ENCODE measurements at regions not wholly inside any gene's neighbourhood (a gene's known extent, or its start where the extent isn't known, plus 50 kb on each side); places are given as distances from the start of the nearest gene placed in this dataset.

GRCh38 chr3:177932750-177933660 is 603.2 kb upstream of the KCNMB2 start:
- no peak for TF ChIP-seq EZH2phosphoT487 (IDR thresholded peaks at IDR 0.05; ENCODE audit: borderline replicate concordance)
- no peak for TF ChIP-seq CTCF (conservative IDR thresholded peaks at IDR 0.05; ENCODE audit: low read length)
- Histone ChIP-seq H3K36me3 (ENCODE audit: insufficient read depth, low read length) (no peaks in the 10 kb centered on the region), H3K4me2 (ENCODE audit: low read depth, low read length, poor library complexity, severe bottlenecking) (peak overlapping the region; percentile 29), H2AFZ (ENCODE audit: low read length) (no peak overlapping the region), H3F3A (ENCODE audit: low read depth) (no peaks in the 10 kb centered on the region), H3K9me2 (replicated peaks; ENCODE audit: low read depth, low read length) (no peaks in the 10 kb centered on the region), H3K4me3 (ENCODE audit: low read length, poor library complexity, severe bottlenecking) (no peak overlapping the region), H3K9ac (ENCODE audit: low read depth, low read length, poor library complexity, severe bottlenecking) (no peak overlapping the region), H3K27me3 (ENCODE audit: insufficient read depth, low read length, poor library complexity, severe bottlenecking) (no peaks in the 10 kb centered on the region), H3K9me3 (ENCODE audit: insufficient read depth, low read depth, low read length) (no peaks in the 10 kb centered on the region), H3K79me2 (ENCODE audit: insufficient read depth, low read length) (no peaks in the 10 kb centered on the region), H4K20me1 (ENCODE audit: insufficient read depth, low read length, poor library complexity, severe bottlenecking) (no peaks in the 10 kb centered on the region), H3K4me1 (ENCODE audit: insufficient read depth, low read length, poor library complexity, severe bottlenecking) (peaks cover 10% of the 10 kb centered on the region)

- no peaks in the 10 kb centered on the region for H3K36me3 ChIP-seq (ENCODE audit: insufficient read depth, low read length)
- H2AFZ ChIP-seq (ENCODE audit: low read length): no peak overlapping the region
- H3F3A ChIP-seq (ENCODE audit: low read depth): no peaks in the 10 kb centered on the region
- peaks cover 10% of the 10 kb centered on the region for H3K4me1 ChIP-seq (ENCODE audit: insufficient read depth, low read length, poor library complexity, severe bottlenecking)
- H3K27me3 ChIP-seq (ENCODE audit: insufficient read depth, low read length, poor library complexity, severe bottlenecking): no peaks in the 10 kb centered on the region
- no peaks in the 10 kb centered on the region for H3K79me2 ChIP-seq (ENCODE audit: insufficient read depth, low read length)
- H3K9me2 ChIP-seq (replicated peaks; ENCODE audit: low read depth, low read length): no peaks in the 10 kb centered on the region
- no peak overlapping the region for H3K4me3 ChIP-seq (ENCODE audit: low read length, poor library complexity, severe bottlenecking)
- no peaks in the 10 kb centered on the region for H4K20me1 ChIP-seq (ENCODE audit: insufficient read depth, low read length, poor library complexity, severe bottlenecking)
- no peaks in the 10 kb centered on the region for H3K9me3 ChIP-seq (ENCODE audit: insufficient read depth, low read depth, low read length)
- H3K9ac ChIP-seq (ENCODE audit: low read depth, low read length, poor library complexity, severe bottlenecking): no peak overlapping the region
- no peak for TF ChIP-seq EZH2phosphoT487 (IDR thresholded peaks at IDR 0.05; ENCODE audit: borderline replicate concordance)
- no peak for TF ChIP-seq CTCF (conservative IDR thresholded peaks at IDR 0.05; ENCODE audit: low read length)
- H3K4me2 ChIP-seq (ENCODE audit: low read depth, low read length, poor library complexity, severe bottlenecking): no peak overlapping the region
These were observed 602.0 kb upstream of the KCNMB2 start for GRCh38 chr3:177934001-177934891.

- H3K4me2 ChIP-seq (ENCODE audit: low read depth, low read length, poor library complexity, severe bottlenecking): no peak overlapping the region
- no peaks in the 10 kb centered on the region for H3K9me3 ChIP-seq (ENCODE audit: insufficient read depth, low read depth, low read length)
- no peaks in the 10 kb centered on the region for H3K79me2 ChIP-seq (ENCODE audit: insufficient read depth, low read length)
- H3F3A ChIP-seq (ENCODE audit: low read depth): no peaks in the 10 kb centered on the region
- TF ChIP-seq EZH2phosphoT487 (IDR thresholded peaks at IDR 0.05; ENCODE audit: borderline replicate concordance) (no peak), CTCF (conservative IDR thresholded peaks at IDR 0.05; ENCODE audit: low read length) (no peak)
- H3K4me3 ChIP-seq (ENCODE audit: low read length, poor library complexity, severe bottlenecking): no peak overlapping the region
- H4K20me1 ChIP-seq (ENCODE audit: insufficient read depth, low read length, poor library complexity, severe bottlenecking): no peaks in the 10 kb centered on the region
- no peaks in the 10 kb centered on the region for H3K27me3 ChIP-seq (ENCODE audit: insufficient read depth, low read length, poor library complexity, severe bottlenecking)
- no peak overlapping the region for H2AFZ ChIP-seq (ENCODE audit: low read length)
- H3K9me2 ChIP-seq (replicated peaks; ENCODE audit: low read depth, low read length): no peaks in the 10 kb centered on the region
- no peaks in the 10 kb centered on the region for H3K36me3 ChIP-seq (ENCODE audit: insufficient read depth, low read length)
- peaks cover 10% of the 10 kb centered on the region for H3K4me1 ChIP-seq (ENCODE audit: insufficient read depth, low read length, poor library complexity, severe bottlenecking)
- no peak overlapping the region for H3K9ac ChIP-seq (ENCODE audit: low read depth, low read length, poor library complexity, severe bottlenecking)
These were observed 601.2 kb upstream of the KCNMB2 start for GRCh38 chr3:177935047-177935446.

Data from Loucy (cell line).